AG04450 (cell line): ENCODE measurements at regions not wholly inside any gene's neighbourhood (a gene's known extent, or its start where the extent isn't known, plus 50 kb on each side); places are given as distances from the start of the nearest gene placed in this dataset.
A peak's percentile ranks its signal among the peaks of the same experiment; 100 is the strongest.

Experiments used
- CTCF ChIA-PET: fragments of 300-600, 350-600 bp; formaldehyde crosslinking; extraction: SDS; loops from one replicate; lab custom pipeline; 2022; ENCODE audit warnings: antibody characterized with exemption, inconsistent platforms; lab: Charles Lee
- POLR2A ChIA-PET: fragments of 350-600 bp; formaldehyde crosslinking; extraction: SDS; loops from one replicate; lab custom pipeline; 2021; ENCODE audit warnings: antibody characterized with exemption, inconsistent platforms; lab: Yijun Ruan, JAX
- DNase-seq: peaks from one replicate; pipeline ENCODE4 v3.0.0-alpha.2; 2011; ENCODE audit warnings: low read depth, low spot score
- H3K27ac ChIP-seq: one replicate; pipeline ENCODE4 v1.5.1; 2012; ENCODE audit warnings: low read depth, low read length, control low read depth
- H3K27me3 ChIP-seq: one replicate; pipeline ENCODE4 v1.6.0; 2012; ENCODE audit warnings: low read length; ENCODE audit not compliant: control insufficient read depth, insufficient read depth
- H3K4me3 ChIP-seq: 2 replicates; pipeline ENCODE4 v1.5.1; 2011; ENCODE audit warnings: mild to moderate bottlenecking, low read depth, low read length, control low read depth
- H3K9me3 ChIP-seq: 2 replicates; pipeline ENCODE4 v1.5.1; 2012; ENCODE audit warnings: low read length; ENCODE audit not compliant: control insufficient read depth, insufficient read depth
- TF ChIP-seq, protein P1 (sequence below): IDR thresholded peaks from 2 replicates; pipeline ENCODE4 v1.5.1; 2011; ENCODE audit warnings: low read depth, low read length, control low read depth, inconsistent platforms

DNA sequence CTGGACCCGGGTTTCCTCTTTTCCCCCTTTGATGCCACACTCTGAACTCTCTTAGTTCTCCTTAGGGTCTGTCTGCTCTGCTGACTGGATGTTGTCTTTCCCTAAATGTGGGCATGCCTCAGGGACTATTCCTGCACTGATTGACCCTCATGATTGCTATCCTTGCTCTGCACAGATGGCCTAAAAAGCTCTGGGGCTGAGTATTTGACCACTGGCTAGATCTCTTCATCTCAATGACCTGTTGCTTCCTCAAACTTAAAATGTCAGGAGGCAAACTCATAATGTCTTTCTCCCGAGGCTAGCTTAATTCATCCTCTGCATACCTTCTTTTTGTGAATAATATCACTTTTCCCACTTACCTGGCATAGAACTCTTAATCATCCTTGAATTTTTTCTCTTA, 157.4 kb downstream of the GATB start:
- CTCF ChIA-PET: interaction anchor here (0.8 to 4.6 kb wide), 10 partner anchors 10 to 486 kb away, joined by 3 to 25 read pairs (median 4); no protein-coding TSS in a partner anchor
- H3K4me3 ChIP-seq: no peak overlapping the region
- no peak for DNase-seq
- POLR2A ChIA-PET: no interaction called here
- TF ChIP-seq, protein P1, sequence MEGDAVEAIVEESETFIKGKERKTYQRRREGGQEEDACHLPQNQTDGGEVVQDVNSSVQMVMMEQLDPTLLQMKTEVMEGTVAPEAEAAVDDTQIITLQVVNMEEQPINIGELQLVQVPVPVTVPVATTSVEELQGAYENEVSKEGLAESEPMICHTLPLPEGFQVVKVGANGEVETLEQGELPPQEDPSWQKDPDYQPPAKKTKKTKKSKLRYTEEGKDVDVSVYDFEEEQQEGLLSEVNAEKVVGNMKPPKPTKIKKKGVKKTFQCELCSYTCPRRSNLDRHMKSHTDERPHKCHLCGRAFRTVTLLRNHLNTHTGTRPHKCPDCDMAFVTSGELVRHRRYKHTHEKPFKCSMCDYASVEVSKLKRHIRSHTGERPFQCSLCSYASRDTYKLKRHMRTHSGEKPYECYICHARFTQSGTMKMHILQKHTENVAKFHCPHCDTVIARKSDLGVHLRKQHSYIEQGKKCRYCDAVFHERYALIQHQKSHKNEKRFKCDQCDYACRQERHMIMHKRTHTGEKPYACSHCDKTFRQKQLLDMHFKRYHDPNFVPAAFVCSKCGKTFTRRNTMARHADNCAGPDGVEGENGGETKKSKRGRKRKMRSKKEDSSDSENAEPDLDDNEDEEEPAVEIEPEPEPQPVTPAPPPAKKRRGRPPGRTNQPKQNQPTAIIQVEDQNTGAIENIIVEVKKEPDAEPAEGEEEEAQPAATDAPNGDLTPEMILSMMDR: no peak
- H3K9me3 ChIP-seq: no peaks in the 10 kb centered on the region
- no peak overlapping the region for H3K27ac ChIP-seq
- H3K27me3 ChIP-seq: peaks cover 11% of the 10 kb centered on the region

DNA sequence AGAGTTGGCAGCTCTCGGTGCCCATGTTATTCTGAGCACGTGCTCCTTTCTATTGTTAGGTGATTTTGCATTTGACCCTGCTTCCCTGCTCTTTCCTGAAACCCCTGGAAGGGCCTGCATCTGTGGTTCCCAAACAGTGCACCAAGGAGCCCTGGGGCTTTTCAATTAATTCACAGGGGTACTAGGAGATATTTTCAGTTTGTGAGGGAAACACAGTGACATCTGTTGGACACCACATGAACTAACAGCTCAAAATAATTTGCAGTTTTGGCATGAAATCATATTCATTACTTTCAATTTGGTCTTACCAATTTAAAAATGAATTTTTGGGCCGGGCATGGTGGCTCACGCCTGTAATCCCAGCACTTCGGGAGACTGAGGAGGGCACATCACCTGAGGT, 156.6 kb downstream of the GATB start:
- no peak for DNase-seq
- Histone ChIP-seq H3K27ac (no peak overlapping the region), H3K27me3 (peaks cover 11% of the 10 kb centered on the region), H3K4me3 (no peak overlapping the region), H3K9me3 (no peaks in the 10 kb centered on the region)
- TF ChIP-seq, protein P1: peak; percentile 63
- CTCF ChIA-PET: interaction anchor here (0.6 to 4.6 kb wide), 20 partner anchors 8 to 506 kb away, joined by 3 to 25 read pairs (median 4); no protein-coding TSS in a partner anchor
- POLR2A ChIA-PET: no interaction called here

DNA sequence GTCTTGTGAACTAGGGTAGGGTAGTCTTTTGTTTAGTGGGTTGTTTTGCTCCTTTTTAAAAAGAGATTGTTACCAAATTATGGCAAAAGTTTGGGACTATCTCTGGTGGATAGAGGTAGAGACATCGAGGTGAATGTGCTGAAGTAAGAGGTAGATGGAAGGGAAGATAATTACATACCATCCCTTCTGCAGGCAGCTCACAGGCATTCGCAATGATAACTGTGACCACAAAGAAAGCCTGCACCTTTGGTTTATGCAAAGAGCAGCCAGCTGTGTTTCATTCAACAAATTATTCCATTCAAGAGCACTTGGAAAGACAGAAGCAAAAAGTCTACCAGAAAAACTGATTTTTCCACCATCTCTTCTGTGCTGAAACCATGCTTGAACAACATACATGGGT, 155.6 kb downstream of the GATB start:
- no peaks in the 10 kb centered on the region for H3K9me3 ChIP-seq
- TF ChIP-seq, protein P1: no peak
- POLR2A ChIA-PET: no interaction called here
- no peak for DNase-seq
- H3K27me3 ChIP-seq: peaks cover 11% of the 10 kb centered on the region
- H3K27ac ChIP-seq: no peak overlapping the region
- CTCF ChIA-PET: interaction anchor here (0.7 to 4.6 kb wide), 6 partner anchors 9 to 555 kb away, joined by 4 to 25 read pairs (median 5); no protein-coding TSS in a partner anchor
- no peak overlapping the region for H3K4me3 ChIP-seq

DNA sequence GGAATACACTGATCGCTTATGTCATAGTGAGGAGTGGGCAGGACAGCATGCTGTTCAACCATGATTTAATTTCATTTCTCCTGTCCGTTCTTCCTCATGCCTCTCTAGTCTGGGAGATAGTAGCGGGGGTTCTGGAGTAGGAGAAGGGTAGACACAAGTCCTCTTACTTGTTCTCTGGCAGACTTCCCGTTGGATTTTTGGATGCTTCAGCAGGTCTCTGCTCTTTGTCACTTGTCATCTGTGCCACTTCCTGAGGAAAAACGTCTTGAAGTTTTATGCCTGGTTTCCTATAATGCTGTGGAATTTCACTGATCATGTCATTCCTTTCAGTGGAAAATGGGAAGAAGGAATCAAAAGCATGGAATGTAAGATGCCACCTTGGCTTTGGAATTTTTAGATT, 154.7 kb downstream of the GATB start:
- no peak overlapping the region for H3K27ac ChIP-seq
- no peaks in the 10 kb centered on the region for H3K9me3 ChIP-seq
- POLR2A ChIA-PET: no interaction called here
- peaks cover 11% of the 10 kb centered on the region for H3K27me3 ChIP-seq
- DNase-seq: no peak
- TF ChIP-seq, protein P1: no peak
- H3K4me3 ChIP-seq: no peak overlapping the region
- CTCF ChIA-PET: interaction anchor here (4.6 kb wide), 1 partner anchor 489 kb away, joined by 25 read pairs; no protein-coding TSS in a partner anchor

DNA sequence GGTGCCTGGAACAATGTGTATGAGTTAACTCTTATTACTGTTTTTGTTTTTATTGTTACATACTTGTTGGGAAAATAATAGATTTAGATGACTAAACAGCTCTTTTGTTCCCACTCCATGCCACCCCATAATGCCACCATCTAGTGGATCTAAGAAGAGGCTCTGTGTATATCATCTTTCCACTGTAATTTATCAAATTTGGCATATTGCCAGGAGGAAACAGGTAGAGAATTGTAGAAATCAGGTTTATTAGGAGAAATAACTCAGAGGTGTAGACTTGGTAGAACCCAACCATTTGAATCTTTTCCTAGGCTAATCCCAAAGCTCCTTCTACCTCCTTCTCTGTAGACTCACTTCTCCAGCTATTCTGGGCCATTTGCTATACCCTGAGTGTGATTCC, 150.6 kb downstream of the GATB start:
- Histone ChIP-seq H3K4me3 (no peak overlapping the region), H3K9me3 (no peaks in the 10 kb centered on the region), H3K27me3 (peaks cover 14% of the 10 kb centered on the region), H3K27ac (no peak overlapping the region)
- CTCF ChIA-PET: no interaction called here
- DNase-seq: no peak
- TF ChIP-seq, protein P1: no peak
- POLR2A ChIA-PET: no interaction called here
